Glutamatergic neuron (in vitro differentiated cells): ENCODE measurements at regions not wholly inside any gene's neighbourhood (a gene's known extent, or its start where the extent isn't known, plus 50 kb on each side); places are given as distances from the start of the nearest gene placed in this dataset.

Source experiments
- DNase-seq: peaks from one replicate; pipeline ENCODE4 v3.0.0; 2022
- H3K27ac Mint-ChIP-seq: one replicate; pipeline ENCODE4 v1.8.0; 2020; ENCODE audit warnings: mild to moderate bottlenecking, mixed read lengths, inconsistent platforms; ENCODE audit not compliant: unreplicated experiment
- H3K27me3 Mint-ChIP-seq: one replicate; pipeline ENCODE4 v1.8.0; 2020; ENCODE audit warnings: mild to moderate bottlenecking, moderate library complexity, mixed read lengths, inconsistent platforms; ENCODE audit not compliant: unreplicated experiment
- H3K36me3 Mint-ChIP-seq: one replicate; pipeline ENCODE4 v1.8.0; 2020; ENCODE audit warnings: mild to moderate bottlenecking, mixed read lengths, inconsistent platforms; ENCODE audit not compliant: unreplicated experiment
- H3K4me1 Mint-ChIP-seq: one replicate; pipeline ENCODE4 v1.8.0; 2020; ENCODE audit warnings: mild to moderate bottlenecking, low read depth, mixed read lengths, inconsistent platforms; ENCODE audit not compliant: unreplicated experiment
- H3K4me3 Mint-ChIP-seq: one replicate; pipeline ENCODE4 v1.8.0; 2020; ENCODE audit warnings: mild to moderate bottlenecking, mixed read lengths, inconsistent platforms; ENCODE audit not compliant: unreplicated experiment
- H3K9me3 Mint-ChIP-seq: one replicate; pipeline ENCODE4 v1.8.0; 2020; ENCODE audit warnings: mild to moderate bottlenecking, moderate library complexity, mixed read lengths, inconsistent platforms; ENCODE audit not compliant: unreplicated experiment
- TF ChIP-seq, protein P1 (sequence below): fragments of 200-600 bp; sonication (generic); IDR thresholded peaks from one replicate; pipeline ENCODE4 v1.5.0; 2021; ENCODE audit not compliant: partially characterized antibody, unreplicated experiment

- Mint-ChIP-seq H3K9me3 (peaks cover 1% of the 10 kb centered on the region), H3K27ac (no peak overlapping the region), H3K27me3 (peaks cover 4% of the 10 kb centered on the region), H3K4me3 (no peak overlapping the region), H3K36me3 (no peaks in the 10 kb centered on the region), H3K4me1 (no peaks in the 10 kb centered on the region)
- TF ChIP-seq, protein P1, sequence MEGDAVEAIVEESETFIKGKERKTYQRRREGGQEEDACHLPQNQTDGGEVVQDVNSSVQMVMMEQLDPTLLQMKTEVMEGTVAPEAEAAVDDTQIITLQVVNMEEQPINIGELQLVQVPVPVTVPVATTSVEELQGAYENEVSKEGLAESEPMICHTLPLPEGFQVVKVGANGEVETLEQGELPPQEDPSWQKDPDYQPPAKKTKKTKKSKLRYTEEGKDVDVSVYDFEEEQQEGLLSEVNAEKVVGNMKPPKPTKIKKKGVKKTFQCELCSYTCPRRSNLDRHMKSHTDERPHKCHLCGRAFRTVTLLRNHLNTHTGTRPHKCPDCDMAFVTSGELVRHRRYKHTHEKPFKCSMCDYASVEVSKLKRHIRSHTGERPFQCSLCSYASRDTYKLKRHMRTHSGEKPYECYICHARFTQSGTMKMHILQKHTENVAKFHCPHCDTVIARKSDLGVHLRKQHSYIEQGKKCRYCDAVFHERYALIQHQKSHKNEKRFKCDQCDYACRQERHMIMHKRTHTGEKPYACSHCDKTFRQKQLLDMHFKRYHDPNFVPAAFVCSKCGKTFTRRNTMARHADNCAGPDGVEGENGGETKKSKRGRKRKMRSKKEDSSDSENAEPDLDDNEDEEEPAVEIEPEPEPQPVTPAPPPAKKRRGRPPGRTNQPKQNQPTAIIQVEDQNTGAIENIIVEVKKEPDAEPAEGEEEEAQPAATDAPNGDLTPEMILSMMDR = no peak
- no peak for DNase-seq
Observed at GRCh38 chr12:126390969-126391566, 1325.8 kb downstream of the AACS start.

DNA sequence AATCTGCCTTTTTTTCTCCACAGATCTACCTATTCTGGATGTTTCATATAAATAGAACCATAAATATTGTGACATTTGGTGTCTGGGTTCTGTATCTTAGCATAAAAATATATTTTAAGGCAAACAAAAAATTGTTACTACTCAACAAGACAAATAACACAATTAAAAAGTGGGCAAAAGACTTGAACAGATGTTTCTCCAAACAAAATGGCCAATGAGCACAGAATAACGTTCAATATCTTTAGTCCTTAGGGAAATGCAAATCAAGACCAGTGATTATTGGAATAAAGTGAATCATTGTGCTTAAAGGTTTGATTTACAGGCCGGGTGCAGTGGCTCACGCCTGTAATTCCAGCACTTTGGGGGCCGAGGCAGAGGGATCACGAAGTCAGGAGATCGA is 1331.3 kb downstream of the AACS start:
- peaks cover 3% of the 10 kb centered on the region for H3K9me3 Mint-ChIP-seq
- TF ChIP-seq, protein P1 = no peak
- H3K4me3 Mint-ChIP-seq = no peak overlapping the region
- no peak overlapping the region for H3K27ac Mint-ChIP-seq
- no peak for DNase-seq
- H3K36me3 Mint-ChIP-seq = no peaks in the 10 kb centered on the region
- H3K27me3 Mint-ChIP-seq = no peaks in the 10 kb centered on the region
- no peaks in the 10 kb centered on the region for H3K4me1 Mint-ChIP-seq

GRCh38 chr12:126397071-126397581 is 1331.9 kb downstream of the AACS start:
- Mint-ChIP-seq H3K4me1 (no peaks in the 10 kb centered on the region), H3K27ac (no peak overlapping the region), H3K36me3 (no peaks in the 10 kb centered on the region), H3K9me3 (peaks cover 3% of the 10 kb centered on the region), H3K4me3 (no peak overlapping the region), H3K27me3 (no peaks in the 10 kb centered on the region)
- TF ChIP-seq, protein P1 = no peak
- DNase-seq = no peak

DNA sequence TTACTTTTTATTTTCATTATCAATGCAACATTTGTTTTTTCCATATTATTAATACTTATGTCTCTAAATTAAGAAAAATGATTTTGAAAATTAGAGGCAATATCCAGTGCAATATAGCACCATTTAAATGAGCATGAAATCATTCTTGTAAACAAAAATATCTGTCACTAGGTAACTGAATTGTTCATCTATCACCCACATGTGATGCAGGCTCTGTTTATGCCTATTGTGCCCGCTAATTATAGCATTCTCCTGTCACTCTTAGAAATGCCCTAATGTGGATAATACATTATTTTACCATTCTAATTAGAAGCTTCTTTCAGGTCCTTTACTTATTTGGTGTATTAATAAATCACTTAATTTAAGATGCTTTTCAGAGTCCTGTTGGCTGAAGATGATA is 1332.4 kb downstream of the AACS start:
- TF ChIP-seq, protein P1 = no peak
- Mint-ChIP-seq H3K36me3 (no peaks in the 10 kb centered on the region), H3K4me1 (no peaks in the 10 kb centered on the region), H3K9me3 (peaks cover 3% of the 10 kb centered on the region), H3K27ac (no peak overlapping the region), H3K4me3 (no peak overlapping the region), H3K27me3 (no peaks in the 10 kb centered on the region)
- DNase-seq = no peak

DNA sequence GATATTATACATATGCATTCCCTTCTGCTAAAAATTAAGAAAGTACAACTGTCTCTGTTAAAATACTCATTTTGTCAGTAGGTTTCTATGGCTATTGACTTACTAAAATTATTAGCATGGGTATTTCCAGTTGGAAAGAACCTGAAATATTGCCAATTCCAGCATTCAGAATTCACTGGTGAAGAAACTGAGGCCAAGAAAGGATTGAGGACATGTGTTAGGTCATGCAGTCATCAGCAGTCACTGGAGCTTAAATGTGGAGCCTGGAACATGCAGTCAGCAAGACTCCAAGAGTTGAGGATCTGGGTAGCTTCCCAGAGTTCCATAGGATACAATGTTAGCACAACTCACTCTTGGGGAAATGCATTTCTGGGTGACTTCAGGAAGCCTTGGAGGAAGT is 1335.6 kb downstream of the AACS start:
- no peaks in the 10 kb centered on the region for H3K27me3 Mint-ChIP-seq
- H3K36me3 Mint-ChIP-seq = no peaks in the 10 kb centered on the region
- TF ChIP-seq, protein P1 = no peak
- H3K9me3 Mint-ChIP-seq = peaks cover 1% of the 10 kb centered on the region
- no peaks in the 10 kb centered on the region for H3K4me1 Mint-ChIP-seq
- H3K27ac Mint-ChIP-seq = no peak overlapping the region
- H3K4me3 Mint-ChIP-seq = no peak overlapping the region
- DNase-seq = no peak
